ENCODE measurements at regions not wholly inside any gene's neighbourhood (a gene's known extent, or its start where the extent isn't known, plus 50 kb on each side); places are given as distances from the start of the nearest gene placed in this dataset.
"Not testable (repeated sequence)": the region's sequence is repeated elsewhere in the genome, so short reads cannot be mapped to it uniquely, and the experiment has no call there.

- no peak for FAIRE-seq
Measured at GRCh38 chr5:148708854-148709253, 54.5 kb upstream of the HTR4 start.

GRCh38 chr5:148711961-148712360, 57.6 kb upstream of the HTR4 start:
- FAIRE-seq = no peak

DNA sequence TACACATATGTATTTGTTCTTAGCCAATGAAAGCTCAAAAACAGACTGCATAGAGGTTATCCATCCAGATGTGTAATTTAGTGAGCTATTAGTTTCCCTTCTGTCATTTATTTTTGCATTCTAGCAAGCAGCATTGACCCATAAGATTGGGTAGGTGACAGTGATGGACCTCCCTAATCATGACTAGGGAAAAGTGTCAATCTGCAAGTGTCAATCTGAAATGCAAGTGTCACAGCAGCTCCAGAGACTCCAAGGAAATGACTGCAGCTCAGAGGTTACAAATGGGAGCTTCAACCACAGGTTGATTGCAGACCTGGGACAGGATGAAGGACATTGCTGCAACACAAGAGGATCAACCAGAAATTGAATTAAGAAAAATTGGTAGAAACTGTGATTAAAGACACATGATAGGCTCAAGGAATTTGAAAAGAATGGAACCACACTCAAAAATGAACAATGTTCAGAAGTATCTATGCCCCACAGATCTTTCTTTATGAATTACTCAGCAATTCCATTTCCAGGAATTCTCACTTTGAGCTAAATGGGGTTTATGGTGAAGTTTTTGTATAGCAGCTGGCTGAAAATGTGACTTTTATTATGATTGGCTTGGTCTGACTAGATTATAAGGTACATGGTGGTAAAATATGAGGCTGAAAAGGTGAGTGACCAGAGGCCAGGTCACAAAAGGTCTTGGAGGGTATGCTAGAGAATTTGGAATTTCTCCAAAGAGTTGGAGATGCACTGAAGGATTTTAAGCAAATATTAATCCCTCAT, 59.6 kb upstream of the HTR4 start:
- FAIRE-seq = no peak

DNA sequence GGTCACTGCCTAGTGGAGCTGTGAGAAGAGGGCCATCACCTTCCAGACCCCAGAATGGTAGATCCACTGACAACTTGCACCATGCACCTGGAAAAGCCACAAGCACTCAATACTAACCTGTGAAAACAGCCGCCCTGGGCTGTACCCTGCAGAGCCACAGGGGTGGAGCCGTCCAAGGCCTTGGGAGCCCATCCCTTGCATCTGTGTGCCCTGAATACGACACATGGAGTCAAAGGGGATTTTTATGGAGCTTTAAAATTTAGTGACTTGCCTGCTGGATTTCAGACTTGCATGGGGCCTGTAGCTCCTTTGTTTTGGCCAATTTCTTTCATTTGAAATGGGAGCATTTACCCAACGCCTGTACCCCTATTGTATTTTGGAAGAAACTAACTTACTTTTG, 62.4 kb upstream of the HTR4 start:
- FAIRE-seq = no peak

DNA sequence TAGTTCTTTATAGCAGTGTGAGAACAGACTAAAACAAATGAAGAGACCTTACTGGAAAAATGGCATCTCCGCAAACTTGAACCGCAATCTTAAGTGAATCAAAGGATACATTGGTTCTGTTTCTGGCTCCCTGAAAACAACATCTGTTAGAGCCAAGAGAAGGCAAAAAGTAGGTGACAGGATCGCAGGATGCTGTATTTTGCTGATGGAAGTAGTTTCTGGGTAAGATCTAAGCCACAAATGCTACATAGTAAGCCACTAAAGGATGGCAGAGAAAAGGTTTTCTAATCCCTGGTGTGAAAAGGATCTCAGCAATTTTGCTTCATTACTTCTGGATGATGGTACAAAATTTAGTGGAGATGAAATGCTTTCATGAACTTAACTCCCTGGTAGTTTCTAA, 63.3 kb upstream of the HTR4 start:
- FAIRE-seq = no peak

DNA sequence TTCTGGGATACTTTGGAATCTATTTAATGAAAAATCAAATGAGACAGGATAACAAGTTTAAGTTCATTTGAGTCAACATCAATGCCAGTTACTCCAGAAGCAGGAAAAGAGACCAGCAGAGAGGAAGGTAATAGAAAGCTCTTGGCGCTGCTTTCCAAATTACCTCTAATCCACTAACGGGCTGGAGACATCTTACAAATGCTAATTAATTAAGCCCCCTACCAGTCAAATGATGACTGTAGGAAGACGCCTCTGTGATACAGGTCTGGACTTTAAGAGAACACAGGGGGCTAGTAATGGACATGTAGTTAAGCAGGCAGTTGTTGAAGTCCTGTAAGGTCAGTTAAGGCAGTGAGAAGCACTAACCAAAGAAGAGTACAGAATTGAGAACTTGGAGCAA, 65.3 kb upstream of the HTR4 start:
- FAIRE-seq = no peak

DNA sequence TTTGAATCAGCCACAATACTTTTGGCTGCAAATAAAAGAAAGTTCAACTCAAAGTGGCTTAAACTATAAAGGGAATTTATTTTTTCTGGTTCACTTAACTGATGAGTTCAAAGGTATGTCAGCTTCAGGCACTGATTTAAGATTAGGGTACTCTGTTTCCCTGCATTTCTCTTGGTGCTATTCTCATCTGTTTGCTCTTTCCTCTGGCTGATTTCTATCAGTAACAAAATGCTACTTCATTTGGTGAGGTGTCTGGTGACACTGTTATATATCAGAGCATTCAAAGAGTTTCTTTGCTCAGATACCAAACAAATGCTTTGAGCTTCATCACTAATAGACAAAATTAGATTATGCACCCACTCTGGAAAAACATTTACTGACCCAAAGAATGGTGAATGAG, 65.9 kb upstream of the HTR4 start:
- FAIRE-seq = no peak

DNA sequence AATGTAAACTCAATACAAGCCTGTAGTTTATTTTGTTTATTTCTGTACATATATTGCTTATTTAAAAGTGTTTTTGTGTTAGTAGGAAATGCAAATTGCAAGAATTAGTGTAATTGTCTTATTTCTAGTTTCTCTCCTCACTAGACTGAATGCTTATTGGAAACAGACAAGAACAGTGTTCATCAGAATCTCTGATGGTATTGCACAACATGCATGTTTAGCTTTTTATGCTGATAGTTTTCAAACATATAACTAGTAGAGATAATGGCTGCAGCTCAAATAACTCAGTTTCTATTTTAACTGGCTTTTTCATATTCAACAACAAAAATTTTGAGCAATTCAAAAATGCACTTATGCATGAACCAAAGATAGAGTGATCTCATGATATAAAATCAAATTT, 68.8 kb upstream of the HTR4 start:
- FAIRE-seq = no peak

DNA sequence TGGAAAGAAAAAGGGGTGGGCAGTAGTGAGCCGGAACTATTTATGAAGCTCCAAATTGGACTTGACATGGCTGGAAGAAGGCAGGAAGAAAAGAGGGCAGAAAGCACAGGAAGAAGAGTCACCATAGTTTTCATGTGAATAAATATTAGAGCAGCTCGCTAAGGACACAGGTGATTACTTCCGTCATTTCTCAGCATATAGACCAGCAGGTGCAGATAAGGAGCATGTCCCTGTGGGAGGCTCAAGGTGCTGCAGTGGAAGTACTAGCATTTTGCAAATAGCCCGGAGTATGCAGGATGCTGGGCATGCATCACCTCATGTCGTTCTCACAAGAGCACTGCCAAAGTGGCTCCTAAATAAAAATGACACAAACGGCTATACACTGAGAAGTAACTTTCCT, 71.3 kb upstream of the HTR4 start:
- no peak for FAIRE-seq

GRCh38 chr5:148729182-148729581, 74.9 kb upstream of the HTR4 start:
- no peak for FAIRE-seq

DNA sequence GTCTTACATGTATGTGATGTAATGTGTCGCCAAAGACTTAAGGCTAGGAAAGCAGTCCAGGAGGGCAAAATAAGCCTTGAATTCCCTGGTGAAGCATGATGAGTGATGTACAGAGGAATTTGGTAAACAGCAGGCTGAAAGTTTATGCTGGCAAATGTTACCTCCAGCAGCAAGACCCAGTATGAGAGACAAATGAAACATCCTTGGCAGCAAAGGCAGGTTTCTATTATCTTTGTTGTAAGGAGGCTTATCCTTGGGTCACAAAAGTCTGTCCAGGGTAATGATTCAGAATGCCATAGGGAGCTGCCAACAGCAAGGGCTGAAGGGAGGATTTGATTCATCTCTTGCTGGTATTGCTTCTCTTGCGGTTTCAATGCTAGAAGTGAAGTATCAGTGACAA, 75.9 kb upstream of the HTR4 start:
- no peak for FAIRE-seq

DNA sequence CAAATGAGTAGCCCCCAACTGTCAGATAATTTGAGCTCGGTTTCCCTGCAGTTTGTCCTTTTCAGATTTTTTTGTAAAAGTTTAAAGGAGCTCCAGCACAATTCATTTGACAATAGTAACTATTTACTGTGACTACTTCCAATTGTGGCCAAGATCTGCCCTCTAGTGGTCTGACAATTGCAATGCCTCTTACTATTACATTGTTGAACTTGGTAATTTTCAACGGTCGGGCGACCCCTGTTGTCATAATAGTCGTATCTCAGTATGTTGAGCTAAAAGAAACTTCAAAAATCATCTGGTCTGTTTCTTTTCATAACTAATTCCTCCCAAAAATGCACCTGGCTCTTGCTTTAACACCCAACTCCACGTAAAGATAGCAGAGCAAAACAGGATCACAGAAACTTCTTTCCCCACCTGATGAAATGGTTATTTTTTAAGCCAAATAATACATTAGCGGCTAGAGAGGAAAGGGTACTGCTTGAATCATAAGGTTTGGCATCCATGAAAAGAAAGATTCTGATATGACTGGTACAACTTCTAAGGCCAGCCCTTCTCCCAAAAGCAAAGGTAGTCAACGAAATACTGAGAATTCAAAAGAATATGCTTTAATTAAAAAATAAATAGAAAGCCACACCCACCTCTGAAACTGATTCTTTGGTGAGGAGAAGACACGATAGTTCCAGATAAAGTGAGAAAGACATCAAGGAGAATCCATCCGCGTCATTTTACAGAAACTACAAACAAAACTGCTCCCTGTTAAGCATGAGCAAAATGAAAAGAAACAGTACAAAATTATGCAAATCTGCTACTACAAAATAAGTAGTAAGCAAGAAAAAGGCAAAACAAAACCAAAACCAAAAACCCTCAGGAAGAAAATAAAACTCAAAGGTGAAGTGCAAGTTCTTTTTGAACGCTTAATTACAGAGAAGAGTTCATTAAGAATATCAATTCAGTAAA, 76.9 kb upstream of the HTR4 start:
- peak; percentile 93 for FAIRE-seq

GRCh38 chr5:148732692-148733091, 78.4 kb upstream of the HTR4 start:
- no peak for FAIRE-seq

GRCh38 chr5:148733601-148734438, 79.5 kb upstream of the HTR4 start:
- no peak for FAIRE-seq

GRCh38 chr5:148734518-148734917, 80.2 kb upstream of the HTR4 start:
- no peak for FAIRE-seq

- no peak for FAIRE-seq
Measured at GRCh38 chr5:148735301-148735835, 81.0 kb upstream of the HTR4 start.

DNA sequence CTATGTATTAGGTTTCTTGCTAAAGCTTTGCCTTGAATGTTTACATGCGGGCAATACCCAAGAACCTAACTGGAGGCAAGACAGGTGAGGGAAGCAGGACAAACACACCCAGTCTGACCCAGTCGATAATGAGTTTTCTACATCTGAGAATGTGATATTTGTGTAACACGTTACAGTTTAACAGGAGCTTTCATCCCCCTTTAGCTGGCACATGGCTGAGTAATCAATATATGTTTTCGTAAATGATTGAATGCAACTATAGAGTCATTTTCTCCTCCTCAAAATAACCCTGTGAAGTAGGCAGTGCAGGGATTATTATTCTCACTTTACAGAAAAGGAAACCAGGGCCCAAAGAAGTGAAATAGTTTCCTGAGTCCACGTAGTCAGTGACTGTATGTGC, 84.7 kb upstream of the HTR4 start:
- FAIRE-seq = no peak

DNA sequence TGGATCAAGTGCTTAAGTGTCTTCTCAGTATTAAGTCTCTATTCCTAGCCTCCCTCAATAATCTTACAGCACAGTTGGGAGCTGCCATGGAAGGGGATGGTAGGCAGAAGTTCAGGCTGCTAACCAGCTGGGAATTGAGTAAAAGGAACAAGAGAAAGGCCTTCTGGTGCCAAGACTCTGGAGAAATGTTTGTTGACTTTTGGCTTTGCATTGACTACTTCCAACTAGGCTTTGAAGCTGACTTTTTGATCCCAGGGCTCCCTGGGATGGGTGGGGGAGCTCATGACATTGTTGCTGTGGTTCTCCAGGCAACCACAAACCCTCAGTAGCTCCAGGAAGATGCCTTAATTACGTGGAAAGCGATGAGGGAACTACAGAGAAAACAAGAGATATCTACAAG, 85.2 kb upstream of the HTR4 start:
- FAIRE-seq = no peak

DNA sequence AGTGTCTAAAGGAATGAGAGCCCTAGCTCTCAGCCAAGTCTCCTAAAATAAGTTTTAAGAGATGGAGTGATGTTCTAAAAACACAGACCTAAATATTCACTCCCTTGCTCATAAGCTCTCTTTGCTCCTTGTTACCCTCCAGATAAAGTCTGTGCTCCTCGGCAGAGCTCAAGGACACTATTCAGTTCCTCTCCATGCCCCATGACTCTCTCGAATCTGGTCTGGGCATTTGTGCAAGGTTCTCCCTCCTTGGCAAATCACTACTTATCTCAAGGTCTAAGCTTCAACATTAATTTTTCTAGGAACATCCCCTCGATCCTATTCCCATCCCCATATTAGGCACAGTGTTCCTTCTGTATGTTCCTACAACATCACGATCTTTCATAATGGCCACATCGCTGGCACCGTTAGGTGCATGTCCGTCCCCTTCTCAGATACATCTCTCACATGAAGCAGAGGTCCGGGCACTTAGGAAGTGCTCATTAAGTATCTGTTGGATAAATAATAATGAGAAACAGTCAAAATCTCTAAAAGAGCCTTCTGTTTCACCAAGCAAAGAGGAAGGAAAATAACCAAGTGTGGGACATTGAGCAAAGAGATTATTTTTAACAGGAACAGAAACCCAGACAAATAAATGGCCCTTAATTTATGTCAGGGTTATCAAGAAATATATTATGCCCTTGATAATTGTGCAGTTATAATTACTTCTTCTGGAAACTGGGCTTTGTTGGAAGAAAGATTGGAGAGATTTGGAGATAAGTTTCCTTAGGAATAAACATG, 85.9 kb upstream of the HTR4 start:
- no peak for FAIRE-seq

GRCh38 chr5:148740966-148741742, 85.3 kb upstream of the ADRB2 start:
- no peak for FAIRE-seq

GRCh38 chr5:148741766-148742165, 84.6 kb upstream of the ADRB2 start:
- FAIRE-seq = not testable (repeated sequence)
